Activated naive CD4-positive, alpha-beta T cell treated with anti-CD3 and anti-CD28 coated beads for 36 hours (primary cell): ENCODE measurements at regions not wholly inside any gene's neighbourhood (a gene's known extent, or its start where the extent isn't known, plus 50 kb on each side); places are given as distances from the start of the nearest gene placed in this dataset.
"Not testable (repeated sequence)": the region's sequence is repeated elsewhere in the genome, so short reads cannot be mapped to it uniquely, and the experiment has no call there.

Experiments
- CTCF ChIA-PET: fragments of 350-600 bp; sonication (Branson Sonifier 250); formaldehyde crosslinking; loops from one replicate; lab custom pipeline; 2021; ENCODE audit warnings: antibody characterized with exemption; lab: Charles Lee
- DNase-seq: peaks from one replicate; pipeline ENCODE4 v3.0.0-alpha.2; 2020
- H3K27ac Mint-ChIP-seq: one replicate; pipeline ENCODE4 v1.8.0; 2021; ENCODE audit warnings: mild to moderate bottlenecking, mixed read lengths
- H3K27me3 Mint-ChIP-seq: one replicate; pipeline ENCODE4 v1.8.0; 2021; ENCODE audit warnings: low read depth, mixed read lengths
- H3K36me3 Mint-ChIP-seq: one replicate; pipeline ENCODE4 v1.8.0; 2021; ENCODE audit warnings: low read depth, mixed read lengths
- H3K4me1 Mint-ChIP-seq: one replicate; pipeline ENCODE4 v1.8.0; 2021; ENCODE audit warnings: low read depth, mixed read lengths
- H3K4me3 Mint-ChIP-seq: one replicate; pipeline ENCODE4 v1.8.0; 2021; ENCODE audit warnings: mild to moderate bottlenecking, moderate library complexity, mixed read lengths
- H3K9me3 Mint-ChIP-seq: one replicate; pipeline ENCODE4 v1.8.0; 2021; ENCODE audit warnings: mixed read lengths
- intact Hi-C: fragments of 100-400 bp; cut with micrococcal nuclease; formaldehyde crosslinking; loops from one replicate; pipeline ENCODE4 v1.15.1; 2023

DNA sequence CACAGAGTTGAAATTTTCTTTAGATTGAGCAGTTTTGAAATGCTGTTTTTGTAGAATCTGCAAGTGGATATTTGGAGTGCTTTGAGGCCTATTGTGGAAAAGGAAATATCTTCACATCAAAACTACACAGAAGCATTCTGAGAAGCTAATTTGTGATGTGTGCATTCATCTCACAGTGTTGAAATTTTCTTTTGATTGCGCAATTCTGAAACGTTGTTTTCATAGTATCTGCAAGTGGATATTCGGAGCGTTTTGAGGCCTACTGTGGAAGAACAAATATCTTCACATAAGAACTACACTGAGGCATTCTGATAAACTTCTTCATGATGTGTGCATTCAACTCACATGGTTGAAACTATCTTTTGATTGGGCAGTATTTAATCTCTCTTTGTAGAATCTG, 3143.4 kb upstream of the OR11H1 start:
- CTCF ChIA-PET, DNase-seq, H3K4me3 Mint-ChIP-seq, H3K27me3 Mint-ChIP-seq, intact Hi-C loops, H3K27ac Mint-ChIP-seq: not testable (repeated sequence)
- H3K4me1 Mint-ChIP-seq: peaks cover 34% of the 10 kb centered on the region
- peaks cover 15% of the 10 kb centered on the region for H3K9me3 Mint-ChIP-seq
- peaks cover 26% of the 10 kb centered on the region for H3K36me3 Mint-ChIP-seq

DNA sequence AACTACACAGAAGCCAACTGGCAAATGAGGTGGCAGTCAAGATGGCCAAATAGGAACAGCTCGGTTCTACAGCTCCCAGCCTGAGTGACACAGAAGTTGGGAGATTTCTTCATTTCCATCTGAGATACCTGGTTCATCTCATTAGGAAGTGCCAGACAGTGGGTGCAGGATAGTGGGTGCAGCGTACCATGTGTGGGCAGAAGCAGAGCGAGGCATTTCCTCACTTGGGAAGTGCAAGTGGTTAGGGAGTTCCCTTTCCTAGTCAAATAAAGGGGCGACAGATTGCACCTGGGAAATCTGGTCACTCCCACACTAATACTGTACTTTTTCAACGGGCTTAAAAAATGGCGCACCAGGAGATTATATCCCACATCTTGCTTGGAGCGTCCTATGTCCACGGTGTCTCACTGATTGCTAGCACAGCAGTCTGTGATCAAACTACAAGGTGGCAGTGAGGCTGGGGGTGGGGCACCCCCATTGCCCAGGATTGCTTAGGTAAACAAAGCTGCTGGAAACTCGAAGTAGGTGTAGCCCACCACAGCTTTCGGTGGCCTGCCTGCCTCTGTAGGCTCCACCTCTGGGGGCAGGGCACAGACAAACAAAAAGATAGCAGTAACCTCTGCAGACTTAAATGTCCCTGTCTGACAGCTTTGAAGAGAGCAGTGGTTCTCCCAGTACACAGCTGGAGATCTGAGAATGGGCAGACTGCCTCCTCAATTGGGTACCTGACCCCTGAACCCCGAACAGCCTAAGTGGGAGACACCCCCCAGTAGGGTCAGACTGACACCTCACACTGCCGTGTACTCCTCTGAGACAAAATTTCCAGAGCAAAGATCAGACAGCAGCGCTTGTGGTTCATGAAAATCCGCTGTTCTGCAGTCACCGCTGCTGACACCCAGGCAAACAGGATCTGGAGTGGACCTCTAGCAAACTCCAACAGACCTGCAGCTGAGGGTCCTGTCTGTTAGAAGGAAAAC, 3138.9 kb upstream of the OR11H1 start:
- H3K27me3 Mint-ChIP-seq, intact Hi-C loops, H3K27ac Mint-ChIP-seq, CTCF ChIA-PET, DNase-seq, H3K4me3 Mint-ChIP-seq: not testable (repeated sequence)
- H3K9me3 Mint-ChIP-seq: peaks cover 28% of the 10 kb centered on the region
- peaks cover 13% of the 10 kb centered on the region for H3K4me1 Mint-ChIP-seq
- peaks cover 21% of the 10 kb centered on the region for H3K36me3 Mint-ChIP-seq

DNA sequence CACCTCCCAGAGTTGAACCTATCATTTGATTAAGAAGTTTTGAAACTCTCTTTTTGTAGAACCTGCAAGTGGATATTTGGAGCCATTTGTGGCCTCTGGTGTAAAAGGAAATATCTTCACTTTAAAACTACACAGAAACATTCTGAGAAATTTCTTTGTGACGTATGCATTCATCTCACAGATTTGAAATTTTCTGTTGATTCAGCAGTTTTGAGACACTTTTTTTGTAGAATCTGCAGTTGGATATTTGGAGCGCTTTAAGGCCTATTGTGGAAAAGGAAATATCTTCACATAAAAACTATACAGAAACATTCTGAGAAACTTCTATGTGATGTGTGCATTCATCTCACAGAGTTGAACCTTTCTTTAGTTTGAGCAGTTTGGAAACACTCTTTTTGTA, 3130.7 kb upstream of the OR11H1 start:
- intact Hi-C loops, H3K27me3 Mint-ChIP-seq: not testable (repeated sequence)
- peaks cover 11% of the 10 kb centered on the region for H3K36me3 Mint-ChIP-seq

GRCh38 chr22:12401942-12402341, 3126.1 kb upstream of the OR11H1 start:
- Mint-ChIP-seq H3K36me3 (peaks cover 27% of the 10 kb centered on the region), H3K4me1 (peaks cover 63% of the 10 kb centered on the region), H3K9me3 (peaks cover 37% of the 10 kb centered on the region)
- H3K4me3 Mint-ChIP-seq, H3K27me3 Mint-ChIP-seq, CTCF ChIA-PET, DNase-seq, H3K27ac Mint-ChIP-seq, intact Hi-C loops: not testable (repeated sequence)

More for the DNA sequence above, 3130.7 kb upstream of the OR11H1 start:
- DNase-seq, CTCF ChIA-PET, H3K27ac Mint-ChIP-seq, H3K4me3 Mint-ChIP-seq: not testable (repeated sequence)
- peaks cover 28% of the 10 kb centered on the region for H3K4me1 Mint-ChIP-seq
- H3K9me3 Mint-ChIP-seq: peaks cover 33% of the 10 kb centered on the region

- CTCF ChIA-PET, intact Hi-C loops, H3K27ac Mint-ChIP-seq, DNase-seq, H3K4me3 Mint-ChIP-seq, H3K27me3 Mint-ChIP-seq: not testable (repeated sequence)
- Mint-ChIP-seq H3K9me3 (peaks cover 32% of the 10 kb centered on the region), H3K4me1 (peaks cover 66% of the 10 kb centered on the region), H3K36me3 (peaks cover 32% of the 10 kb centered on the region)
Measured at GRCh38 chr22:12402531-12402930, 3125.5 kb upstream of the OR11H1 start.

GRCh38 chr22:12435890-12436289, 3092.1 kb upstream of the OR11H1 start:
- H3K4me3 Mint-ChIP-seq, H3K4me1 Mint-ChIP-seq, CTCF ChIA-PET, H3K27ac Mint-ChIP-seq, intact Hi-C loops, H3K27me3 Mint-ChIP-seq, DNase-seq: not testable (repeated sequence)
- Mint-ChIP-seq H3K9me3 (peaks cover 33% of the 10 kb centered on the region), H3K36me3 (peaks cover 22% of the 10 kb centered on the region)
